Body of pancreas (tissue), 4 donors: ENCODE measurements at regions not wholly inside any gene's neighbourhood (a gene's known extent, or its start where the extent isn't known, plus 50 kb on each side); places are given as distances from the start of the nearest gene placed in this dataset.

ENCODE experiments used
- ATAC-seq: fragments of 150-250 bp; one replicate; pipeline ENCODE4 v1.9.1; 2016
- DNase-seq, 4 donors: peaks; one replicate each; pipeline ENCODE4 v3.0.0-alpha.2; 2019
- H3K27ac ChIP-seq, 4 donors: fragments of 200-600 bp; sonication (generic); 1 replicate in 3 of 4; 2 replicates in 1 of 4; pipeline versions ENCODE4 v1.5.1 to v1.6.1; 2016 to 2019; ENCODE audit warnings: mild to moderate bottlenecking in 1 of 4, mixed read lengths in 1 of 4, moderate library complexity in 1 of 4
- H3K27me3 ChIP-seq, 2 donors: fragments of 200-600 bp; sonication (generic); one replicate each; pipeline ENCODE4 v1.6.0; 2016; ENCODE audit warnings: mild to moderate bottlenecking in 1 of 2
- H3K36me3 ChIP-seq, 2 donors: fragments of 200-600 bp; sonication (generic); replicated peaks in 1 of 2; 2 replicates each; pipeline ENCODE4 v1.5.1; 2016; ENCODE audit warnings: low read depth in 2 of 2; ENCODE audit not compliant: insufficient read depth in 1 of 2
- H3K4me1 ChIP-seq: fragments of 200-600 bp; sonication (generic); one replicate; pipeline ENCODE4 v1.6.0; 2016
- H3K4me3 ChIP-seq, 2 donors: fragments of 200-600 bp; sonication (generic); 1 replicate in 1 of 2; 2 replicates in 1 of 2; pipeline ENCODE4 v1.5.1; 2016 to 2019
- H3K9me3 ChIP-seq, 3 donors: fragments of 200-600 bp; sonication (generic); 1 replicate in 2 of 3; 2 replicates in 1 of 3; pipeline ENCODE4 v1.5.1; 2016
- POLR2A ChIP-seq, 3 donors: fragments of 450-650 bp; IDR thresholded peaks; one replicate each; pipeline ENCODE4 v1.6.1; 2016; ENCODE audit warnings: antibody characterized with exemption in 3 of 3, mild to moderate bottlenecking in 2 of 3
- WGBS, 2 donors: methylation state at CpG; one replicate each; pipeline ENCODE4 v1.1.5; 2017; 5-methylcytosine and 5-hydroxymethylcytosine counted together
- intact Hi-C: fragments of 100-400 bp; cut with DNase I; formaldehyde crosslinking; loops from one replicate; pipeline ENCODE4 v1.15.1; 2023
- TF ChIP-seq, protein P1 (sequence below), 7 experiments: fragments of 450-650 bp in 4 of 7; fragments of 200-600 bp in 3 of 7; sonication (generic) in 3 of 7; IDR thresholded peaks; one replicate each; pipeline ENCODE4 v1.5.1; 2016 to 2019; ENCODE audit warnings: antibody characterized with exemption in 7 of 7

DNA sequence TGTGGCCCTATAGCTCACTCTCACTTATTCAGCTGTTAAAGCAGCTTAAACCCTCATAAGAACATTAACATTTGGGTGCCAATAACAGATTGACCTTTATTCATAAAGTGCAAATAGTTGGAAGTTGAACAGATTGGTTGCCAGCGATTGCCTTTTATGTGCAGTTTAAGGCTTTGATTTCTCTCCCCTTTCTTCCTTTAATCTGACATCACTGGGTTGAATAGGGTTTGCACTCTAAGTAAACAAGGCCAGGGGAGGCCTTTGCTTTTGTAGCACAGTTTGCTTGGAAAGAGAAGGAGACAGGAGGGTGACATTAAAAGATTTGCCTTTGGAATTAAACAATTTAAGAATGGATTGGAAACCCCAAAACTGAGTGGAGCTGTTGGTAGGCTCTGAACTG lies 114.3 kb downstream of the NKX6-1 start:
- Histone ChIP-seq H3K27ac (no peak overlapping the region), H3K4me1 (no peaks in the 10 kb centered on the region), H3K27me3 (no peaks in the 10 kb centered on the region), H3K9me3 (no peaks in the 10 kb centered on the region), H3K4me3 (no peak overlapping the region), H3K36me3 (no peaks in the 10 kb centered on the region)
- intact Hi-C loops: no loop called here
- DNase-seq (no peak), ATAC-seq (no peak)
- WGBS, 2 donors: 58 to 78% methylated on average over 1 of the region's 1 CpG
- TF ChIP-seq POLR2A (IDR thresholded peaks at IDR 0.05): no peak
- TF ChIP-seq, protein P1, sequence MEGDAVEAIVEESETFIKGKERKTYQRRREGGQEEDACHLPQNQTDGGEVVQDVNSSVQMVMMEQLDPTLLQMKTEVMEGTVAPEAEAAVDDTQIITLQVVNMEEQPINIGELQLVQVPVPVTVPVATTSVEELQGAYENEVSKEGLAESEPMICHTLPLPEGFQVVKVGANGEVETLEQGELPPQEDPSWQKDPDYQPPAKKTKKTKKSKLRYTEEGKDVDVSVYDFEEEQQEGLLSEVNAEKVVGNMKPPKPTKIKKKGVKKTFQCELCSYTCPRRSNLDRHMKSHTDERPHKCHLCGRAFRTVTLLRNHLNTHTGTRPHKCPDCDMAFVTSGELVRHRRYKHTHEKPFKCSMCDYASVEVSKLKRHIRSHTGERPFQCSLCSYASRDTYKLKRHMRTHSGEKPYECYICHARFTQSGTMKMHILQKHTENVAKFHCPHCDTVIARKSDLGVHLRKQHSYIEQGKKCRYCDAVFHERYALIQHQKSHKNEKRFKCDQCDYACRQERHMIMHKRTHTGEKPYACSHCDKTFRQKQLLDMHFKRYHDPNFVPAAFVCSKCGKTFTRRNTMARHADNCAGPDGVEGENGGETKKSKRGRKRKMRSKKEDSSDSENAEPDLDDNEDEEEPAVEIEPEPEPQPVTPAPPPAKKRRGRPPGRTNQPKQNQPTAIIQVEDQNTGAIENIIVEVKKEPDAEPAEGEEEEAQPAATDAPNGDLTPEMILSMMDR (IDR thresholded peaks at IDR 0.05): no peak

DNA sequence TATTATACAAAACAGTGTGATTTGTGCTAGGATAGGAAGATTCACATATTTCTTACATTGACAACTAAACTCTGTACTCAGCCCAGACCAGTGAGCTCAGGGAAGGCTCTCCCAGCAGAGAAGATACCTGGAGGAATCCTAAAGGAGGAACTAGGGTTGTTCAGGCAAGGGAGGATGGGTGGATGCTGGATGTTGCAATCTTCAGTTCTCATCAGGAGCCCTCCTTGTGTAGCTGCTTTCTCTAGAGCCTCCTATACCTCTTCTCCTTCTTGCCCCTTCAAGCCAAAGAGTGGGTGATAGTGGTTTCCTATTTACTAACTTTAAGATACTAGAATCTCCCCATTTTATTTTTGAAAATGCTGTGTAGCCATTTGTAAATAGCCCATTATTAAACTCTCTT lies 117.3 kb downstream of the NKX6-1 start:
- Histone ChIP-seq H3K4me1 (no peaks in the 10 kb centered on the region), H3K36me3 (no peaks in the 10 kb centered on the region), H3K4me3 (no peak overlapping the region), H3K27ac (no peak overlapping the region), H3K9me3 (no peaks in the 10 kb centered on the region), H3K27me3 (no peaks in the 10 kb centered on the region)
- ATAC-seq: no peak
- TF ChIP-seq, protein P1 (IDR thresholded peaks at IDR 0.05): no peak
- TF ChIP-seq POLR2A (IDR thresholded peaks at IDR 0.05): no peak
- DNase-seq: no peak
- intact Hi-C loops: no loop called here

DNA sequence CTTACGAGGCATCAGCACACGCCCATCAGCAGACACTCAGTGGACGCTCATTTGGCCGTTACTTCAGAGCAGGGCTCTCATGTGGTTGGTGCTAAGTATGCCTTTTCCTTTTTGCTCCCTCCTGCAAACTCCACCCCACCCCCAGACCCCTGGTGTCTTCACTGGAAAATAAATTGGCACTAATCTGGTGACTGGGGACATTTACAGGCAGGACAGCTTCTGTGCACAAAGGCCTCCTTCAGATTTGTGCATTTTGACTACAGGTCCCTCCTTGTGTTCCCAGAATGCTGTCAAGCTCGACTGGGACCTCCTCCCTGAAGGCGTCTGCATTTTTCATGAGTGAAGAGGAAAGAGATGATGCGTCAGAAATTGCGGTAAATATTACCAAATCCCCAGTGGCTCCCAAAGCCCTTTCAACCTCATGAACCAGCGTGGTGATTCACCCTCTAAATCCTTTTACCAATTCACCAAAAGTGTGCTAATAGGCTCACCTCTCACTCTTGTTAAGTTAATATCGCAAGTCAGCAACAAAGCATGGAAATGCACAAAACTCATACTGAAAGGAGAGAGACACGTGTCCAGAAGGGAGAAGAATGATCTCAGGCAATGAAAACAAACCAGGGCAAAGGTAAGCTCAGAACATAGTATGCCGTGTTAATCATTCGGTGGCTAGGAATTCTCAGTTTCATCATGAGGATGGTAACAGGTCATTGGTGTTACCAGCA lies 119.0 kb downstream of the NKX6-1 start:
- Histone ChIP-seq H3K9me3 (no peaks in the 10 kb centered on the region), H3K36me3 (no peaks in the 10 kb centered on the region), H3K4me1 (no peaks in the 10 kb centered on the region), H3K4me3 (no peak overlapping the region), H3K27ac (no peak overlapping the region), H3K27me3 (no peaks in the 10 kb centered on the region)
- TF ChIP-seq POLR2A (IDR thresholded peaks at IDR 0.05): no peak
- TF ChIP-seq, protein P1 (IDR thresholded peaks at IDR 0.05): no peak
- DNase-seq (no peak), ATAC-seq (no peak)
- WGBS, 2 donors: 56 to 67% methylated on average over 13 of the region's 13 CpGs
- intact Hi-C loops: no loop called here

DNA sequence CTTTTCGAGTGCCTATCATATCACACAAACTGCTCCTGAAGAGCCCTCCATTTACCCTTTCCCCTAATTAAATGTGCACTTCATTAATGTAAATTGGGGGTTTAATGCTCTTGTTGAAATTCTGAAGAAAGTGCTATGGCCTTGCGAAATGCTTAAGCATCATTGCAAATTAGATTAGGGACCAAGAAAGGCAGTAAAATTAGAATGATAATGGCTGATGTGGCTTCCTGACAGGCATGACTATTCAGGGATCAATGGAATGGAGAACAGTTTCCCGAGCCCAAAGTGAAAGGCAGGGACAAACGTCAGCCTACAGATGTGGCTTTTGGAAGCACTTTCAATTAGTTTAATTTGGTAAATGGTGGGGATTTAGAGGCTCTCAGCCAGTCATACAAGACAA lies 120.1 kb downstream of the NKX6-1 start:
- no peak for DNase-seq
- no peaks in the 10 kb centered on the region for H3K36me3 ChIP-seq
- no peak overlapping the region for H3K4me3 ChIP-seq
- H3K27me3 ChIP-seq: no peaks in the 10 kb centered on the region
- no peak overlapping the region for H3K27ac ChIP-seq
- TF ChIP-seq, protein P1 (IDR thresholded peaks at IDR 0.05): no peak
- TF ChIP-seq POLR2A (IDR thresholded peaks at IDR 0.05): no peak
- intact Hi-C loops: no loop called here
- ATAC-seq: no peak
- 44 to 49% methylated on average over 4 of the region's 4 CpGs for WGBS, 2 donors
- H3K4me1 ChIP-seq: no peaks in the 10 kb centered on the region
- H3K9me3 ChIP-seq: no peaks in the 10 kb centered on the region

DNA sequence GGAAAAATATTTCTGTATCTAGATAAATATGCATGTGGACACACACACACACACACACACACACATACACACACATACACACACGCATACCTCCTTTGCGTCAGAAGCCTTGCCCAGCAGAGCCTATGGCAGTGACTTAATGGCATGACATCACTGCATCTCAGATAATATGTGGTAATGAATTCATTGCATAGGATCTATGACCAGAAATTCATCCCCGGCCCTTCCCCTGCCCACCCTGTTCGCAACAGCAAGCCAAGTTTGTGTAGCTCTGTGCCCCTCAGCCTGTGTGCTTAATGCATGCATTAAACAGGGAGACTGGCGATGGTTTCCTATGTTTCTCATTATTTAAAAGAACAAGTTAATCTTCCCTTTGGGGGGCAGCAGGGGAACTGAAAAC lies 120.7 kb downstream of the NKX6-1 start:
- H3K27ac ChIP-seq: no peak overlapping the region
- no peaks in the 10 kb centered on the region for H3K9me3 ChIP-seq
- no peak for TF ChIP-seq POLR2A (IDR thresholded peaks at IDR 0.05)
- TF ChIP-seq, protein P1 (IDR thresholded peaks at IDR 0.05): no peak
- H3K27me3 ChIP-seq: no peaks in the 10 kb centered on the region
- intact Hi-C loops: no loop called here
- H3K4me3 ChIP-seq: no peak overlapping the region
- DNase-seq: no peak
- H3K4me1 ChIP-seq: no peaks in the 10 kb centered on the region
- 71 to 85% methylated on average over 5 of the region's 5 CpGs for WGBS, 2 donors
- no peaks in the 10 kb centered on the region for H3K36me3 ChIP-seq
- no peak for ATAC-seq
